Caco-2 (cell line): ENCODE measurements at regions not wholly inside any gene's neighbourhood (a gene's known extent, or its start where the extent isn't known, plus 50 kb on each side); places are given as distances from the start of the nearest gene placed in this dataset.

ENCODE experiments used
- BruUV-seq: library from RNA; stranded (reverse); fragments of 400-500 nt; replicated peaks from 2 replicates; lab custom pipeline; 2021; lab: Mats Ljungman, UMichigan
- CTCF ChIA-PET: fragments of 300-600 bp; sonication (Branson Sonifier 250); formaldehyde crosslinking; loops from one replicate; lab custom pipeline; 2022; ENCODE audit warnings: antibody characterized with exemption; lab: Charles Lee
- POLR2A ChIA-PET: fragments of 300-600 bp; sonication (Branson Sonifier 250); formaldehyde crosslinking; loops from one replicate; lab custom pipeline; 2022; ENCODE audit warnings: antibody characterized with exemption; lab: Charles Lee
- DNase-seq, 2 experiments: peaks; one replicate each; pipeline versions ENCODE4 v3.0.0 to v3.0.0-alpha.2; 2020 to 2022
- H3K27me3 ChIP-seq: replicated peaks from 2 replicates; pipeline ENCODE4 v1.6.0; 2011; ENCODE audit warnings: low read length; ENCODE audit not compliant: control insufficient read depth, insufficient read depth
- H3K36me3 ChIP-seq: 2 replicates; pipeline ENCODE4 v1.5.1; 2011; ENCODE audit warnings: low read length; ENCODE audit not compliant: control insufficient read depth, insufficient read depth
- H3K4me1 ChIP-seq: fragments of 250-450 bp; sonication (Bioruptor Pico); 2 replicates; pipeline ENCODE4 v1.5.1; 2020; ENCODE audit warnings: mild to moderate bottlenecking
- H3K4me3 ChIP-seq: 2 replicates; pipeline ENCODE4 v1.5.1; 2011; ENCODE audit warnings: low read depth, mild to moderate bottlenecking, control low read depth, low read length
- H3K9me3 ChIP-seq: fragments of 250-450 bp; sonication (Bioruptor Pico); 2 replicates; pipeline ENCODE4 v1.5.1; 2020; ENCODE audit warnings: mild to moderate bottlenecking, moderate library complexity
- H3K27ac Mint-ChIP-seq: one replicate; pipeline ENCODE4 v1.8.0; 2022; ENCODE audit warnings: mixed read lengths; ENCODE audit not compliant: unreplicated experiment
- H3K27me3 Mint-ChIP-seq: one replicate; pipeline ENCODE4 v1.8.0; 2022; ENCODE audit warnings: mixed read lengths; ENCODE audit not compliant: insufficient read depth, unreplicated experiment
- H3K36me3 Mint-ChIP-seq: one replicate; pipeline ENCODE4 v1.8.0; 2022; ENCODE audit warnings: mild to moderate bottlenecking, mixed read lengths; ENCODE audit not compliant: insufficient read depth, unreplicated experiment
- H3K4me1 Mint-ChIP-seq: one replicate; pipeline ENCODE4 v1.8.0; 2022; ENCODE audit warnings: low read depth, mixed read lengths; ENCODE audit not compliant: unreplicated experiment
- H3K4me3 Mint-ChIP-seq: one replicate; pipeline ENCODE4 v1.8.0; 2022; ENCODE audit warnings: mild to moderate bottlenecking, moderate library complexity, mixed read lengths; ENCODE audit not compliant: unreplicated experiment
- H3K9me3 Mint-ChIP-seq: one replicate; pipeline ENCODE4 v1.8.0; 2022; ENCODE audit warnings: mixed read lengths; ENCODE audit not compliant: unreplicated experiment
- intact Hi-C: fragments of 100-400 bp; cut with micrococcal nuclease; formaldehyde crosslinking; loops from one replicate; pipeline ENCODE4 v1.10.0; 2022; ENCODE audit not compliant: unreplicated experiment
- TF ChIP-seq, protein P1 (sequence below), 2 experiments: fragments of 200-600 bp in 1 of 2; IDR thresholded peaks; 1 replicate in 1 of 2; 2 replicates in 1 of 2; pipeline versions ENCODE4 v1.5.1 to v1.8.0; 2011 to 2022; ENCODE audit warnings: antibody characterized with exemption in 1 of 2, control low read depth in 1 of 2, inconsistent platforms in 1 of 2, low read depth in 1 of 2, low read length in 1 of 2, mild to moderate bottlenecking in 1 of 2, moderate library complexity in 1 of 2; ENCODE audit not compliant: insufficient read depth in 1 of 2, severe bottlenecking in 1 of 2, unreplicated experiment in 1 of 2

DNA sequence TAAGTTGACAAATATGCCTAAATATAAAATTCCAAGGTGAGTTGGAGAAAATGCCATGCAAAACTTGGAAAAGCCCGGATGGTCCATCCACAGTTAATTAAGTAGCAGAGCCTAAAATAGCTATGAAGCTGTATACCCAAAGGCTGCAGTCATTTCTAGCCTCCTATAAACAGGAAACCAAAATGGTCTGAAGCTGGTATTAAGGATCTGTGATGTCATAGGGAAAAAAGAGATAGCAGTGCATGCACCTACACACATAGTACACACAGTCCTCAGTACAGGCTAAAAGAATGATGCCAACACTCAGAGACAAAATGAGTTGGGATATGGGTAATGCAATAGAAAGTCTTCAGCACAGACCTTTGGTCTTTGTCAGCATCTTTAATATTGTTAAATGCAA is 736.9 kb downstream of the EFNB2 start:
- H3K4me1 Mint-ChIP-seq: no peaks in the 10 kb centered on the region
- no peaks in the 10 kb centered on the region for H3K27me3 ChIP-seq
- BruUV-seq: no TSS peak
- no peaks in the 10 kb centered on the region for H3K36me3 ChIP-seq
- ChIA-PET POLR2A (no interaction called here), CTCF (no interaction called here)
- no peaks in the 10 kb centered on the region for H3K27me3 Mint-ChIP-seq
- H3K36me3 Mint-ChIP-seq: no peaks in the 10 kb centered on the region
- H3K4me3 ChIP-seq: no peak overlapping the region
- H3K4me3 Mint-ChIP-seq: no peak overlapping the region
- DNase-seq: no peak
- no peaks in the 10 kb centered on the region for H3K9me3 ChIP-seq
- H3K4me1 ChIP-seq: no peaks in the 10 kb centered on the region
- TF ChIP-seq, protein P1, sequence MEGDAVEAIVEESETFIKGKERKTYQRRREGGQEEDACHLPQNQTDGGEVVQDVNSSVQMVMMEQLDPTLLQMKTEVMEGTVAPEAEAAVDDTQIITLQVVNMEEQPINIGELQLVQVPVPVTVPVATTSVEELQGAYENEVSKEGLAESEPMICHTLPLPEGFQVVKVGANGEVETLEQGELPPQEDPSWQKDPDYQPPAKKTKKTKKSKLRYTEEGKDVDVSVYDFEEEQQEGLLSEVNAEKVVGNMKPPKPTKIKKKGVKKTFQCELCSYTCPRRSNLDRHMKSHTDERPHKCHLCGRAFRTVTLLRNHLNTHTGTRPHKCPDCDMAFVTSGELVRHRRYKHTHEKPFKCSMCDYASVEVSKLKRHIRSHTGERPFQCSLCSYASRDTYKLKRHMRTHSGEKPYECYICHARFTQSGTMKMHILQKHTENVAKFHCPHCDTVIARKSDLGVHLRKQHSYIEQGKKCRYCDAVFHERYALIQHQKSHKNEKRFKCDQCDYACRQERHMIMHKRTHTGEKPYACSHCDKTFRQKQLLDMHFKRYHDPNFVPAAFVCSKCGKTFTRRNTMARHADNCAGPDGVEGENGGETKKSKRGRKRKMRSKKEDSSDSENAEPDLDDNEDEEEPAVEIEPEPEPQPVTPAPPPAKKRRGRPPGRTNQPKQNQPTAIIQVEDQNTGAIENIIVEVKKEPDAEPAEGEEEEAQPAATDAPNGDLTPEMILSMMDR (IDR thresholded peaks at IDR 0.05; ENCODE audit: insufficient read depth in 1 of 2, low read depth in 1 of 2, low read length in 1 of 2, severe bottlenecking in 1 of 2, unreplicated experiment in 1 of 2): no peak
- intact Hi-C loops: no loop called here
- H3K9me3 Mint-ChIP-seq: no peaks in the 10 kb centered on the region
- H3K27ac Mint-ChIP-seq: no peak overlapping the region

DNA sequence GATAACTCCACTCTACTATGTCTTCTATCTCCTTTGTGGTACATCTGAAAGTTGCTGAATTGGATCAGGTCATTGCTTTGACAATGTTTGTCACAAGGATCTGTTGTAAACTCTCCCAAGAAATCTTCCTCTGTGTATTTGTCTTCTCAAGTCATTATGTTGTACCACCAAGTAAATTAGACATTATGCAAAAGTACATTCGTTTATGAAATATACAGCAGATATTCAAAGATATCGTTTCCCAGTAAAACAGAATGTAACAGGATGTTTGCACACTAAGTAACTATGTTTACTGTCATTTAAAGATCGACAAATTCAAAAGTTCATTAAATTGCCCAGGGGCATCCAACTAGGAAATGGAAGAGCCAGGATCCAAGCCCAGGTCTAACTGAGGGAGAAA is 739.4 kb downstream of the EFNB2 start:
- TF ChIP-seq, protein P1 (IDR thresholded peaks at IDR 0.05; ENCODE audit: insufficient read depth in 1 of 2, low read depth in 1 of 2, low read length in 1 of 2, severe bottlenecking in 1 of 2, unreplicated experiment in 1 of 2): no peak
- no peaks in the 10 kb centered on the region for H3K4me1 Mint-ChIP-seq
- no peaks in the 10 kb centered on the region for H3K9me3 Mint-ChIP-seq
- H3K36me3 Mint-ChIP-seq: no peaks in the 10 kb centered on the region
- ChIA-PET CTCF (no interaction called here), POLR2A (no interaction called here)
- Histone ChIP-seq H3K4me3 (no peak overlapping the region), H3K36me3 (no peaks in the 10 kb centered on the region), H3K9me3 (no peaks in the 10 kb centered on the region), H3K27me3 (no peaks in the 10 kb centered on the region), H3K4me1 (no peaks in the 10 kb centered on the region)
- intact Hi-C loops: no loop called here
- DNase-seq: no peak
- H3K27me3 Mint-ChIP-seq: no peaks in the 10 kb centered on the region
- H3K27ac Mint-ChIP-seq: no peak overlapping the region
- H3K4me3 Mint-ChIP-seq: no peak overlapping the region
- no TSS peak for BruUV-seq

DNA sequence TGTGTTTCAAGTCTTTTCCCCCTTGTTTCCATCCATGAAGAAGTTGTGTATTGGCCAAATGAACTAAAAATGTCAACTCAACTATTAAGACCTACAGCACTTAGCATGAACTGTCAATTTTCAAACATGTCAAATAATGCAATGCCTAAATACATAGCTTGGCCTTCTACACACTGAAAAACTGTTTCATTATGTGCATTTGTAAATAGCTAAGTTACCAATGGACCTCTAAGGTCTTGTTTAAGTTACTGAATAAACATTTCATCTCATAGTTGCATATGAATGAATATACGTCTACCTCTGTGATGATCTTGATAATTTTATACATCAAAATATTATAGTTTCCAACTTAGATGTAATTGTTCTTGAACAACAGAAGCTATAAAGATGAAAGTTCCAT is 744.5 kb downstream of the EFNB2 start:
- Histone ChIP-seq H3K9me3 (no peaks in the 10 kb centered on the region), H3K4me3 (no peak overlapping the region), H3K4me1 (no peaks in the 10 kb centered on the region), H3K27me3 (no peaks in the 10 kb centered on the region), H3K36me3 (no peaks in the 10 kb centered on the region)
- POLR2A ChIA-PET: no interaction called here
- TF ChIP-seq, protein P1 (IDR thresholded peaks at IDR 0.05; ENCODE audit: insufficient read depth in 1 of 2, low read depth in 1 of 2, low read length in 1 of 2, severe bottlenecking in 1 of 2, unreplicated experiment in 1 of 2): no peak
- H3K9me3 Mint-ChIP-seq: no peaks in the 10 kb centered on the region
- H3K27ac Mint-ChIP-seq: no peak overlapping the region
- H3K4me3 Mint-ChIP-seq: no peak overlapping the region
- H3K27me3 Mint-ChIP-seq: no peaks in the 10 kb centered on the region
- BruUV-seq: no TSS peak
- intact Hi-C loops: no loop called here
- DNase-seq: no peak
- CTCF ChIA-PET: no interaction called here
- no peaks in the 10 kb centered on the region for H3K36me3 Mint-ChIP-seq
- no peaks in the 10 kb centered on the region for H3K4me1 Mint-ChIP-seq
